NB4 (cell line): ENCODE measurements at regions not wholly inside any gene's neighbourhood (a gene's known extent, or its start where the extent isn't known, plus 50 kb on each side); places are given as distances from the start of the nearest gene placed in this dataset.

ENCODE experiments used
- CTCF ChIP-seq: IDR thresholded peaks from one replicate; pipeline ENCODE4 v1.5.1; 2012; ENCODE audit warnings: low read depth, low read length
- MYC ChIP-seq: IDR thresholded peaks from 2 replicates; pipeline ENCODE4 v1.6.1; 2011; ENCODE audit warnings: low read depth, low read length
- POLR2A ChIP-seq: IDR thresholded peaks from 2 replicates; pipeline ENCODE4 v1.6.1; 2011; ENCODE audit warnings: mild to moderate bottlenecking; ENCODE audit not compliant: insufficient read length; ENCODE audit errors: extremely low read depth

- no peak for TF ChIP-seq CTCF
- TF ChIP-seq MYC, result no peak
- no peak for TF ChIP-seq POLR2A
Observed at GRCh38 chr14:101331661-101332169, 229.6 kb upstream of the DIO3 start.
